Uterus (tissue), 2 donors: ENCODE measurements at regions not wholly inside any gene's neighbourhood (a gene's known extent, or its start where the extent isn't known, plus 50 kb on each side); places are given as distances from the start of the nearest gene placed in this dataset.

ENCODE experiments used
- POLR2A ChIP-seq, 2 donors: fragments of 450-650 bp; IDR thresholded peaks; one replicate each; pipeline ENCODE4 v1.6.1; 2016; ENCODE audit warnings: antibody characterized with exemption in 2 of 2, mild to moderate bottlenecking in 1 of 2, moderate library complexity in 1 of 2
- TF ChIP-seq, protein P1 (sequence below), 4 experiments: fragments of 200-600 bp in 2 of 4; fragments of 450-650 bp in 2 of 4; sonication (generic) in 2 of 4; IDR thresholded peaks; one replicate each; pipeline ENCODE4 v1.5.1; 2016 to 2019; ENCODE audit warnings: antibody characterized with exemption in 4 of 4, mild to moderate bottlenecking in 2 of 4, moderate library complexity in 1 of 4

DNA sequence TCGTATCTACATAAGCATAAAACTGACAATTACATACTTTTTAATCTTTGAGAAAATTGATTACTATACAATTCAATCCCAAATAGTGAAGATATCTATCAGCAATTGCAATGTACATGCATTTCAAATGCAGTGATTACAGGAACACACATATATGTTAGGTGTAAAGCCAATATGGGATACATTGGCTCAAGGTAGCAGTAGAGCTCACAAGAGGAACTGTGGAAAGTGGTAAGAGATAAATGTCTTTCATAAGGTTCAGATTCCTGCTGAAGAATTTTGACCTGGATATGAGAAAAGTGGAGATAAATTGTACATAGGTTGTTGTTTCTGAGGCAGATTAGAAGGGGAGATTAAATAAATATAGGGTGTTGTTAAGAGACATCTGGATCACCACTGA is 1280.5 kb downstream of the OTOL1 start:
- TF ChIP-seq, protein P1, sequence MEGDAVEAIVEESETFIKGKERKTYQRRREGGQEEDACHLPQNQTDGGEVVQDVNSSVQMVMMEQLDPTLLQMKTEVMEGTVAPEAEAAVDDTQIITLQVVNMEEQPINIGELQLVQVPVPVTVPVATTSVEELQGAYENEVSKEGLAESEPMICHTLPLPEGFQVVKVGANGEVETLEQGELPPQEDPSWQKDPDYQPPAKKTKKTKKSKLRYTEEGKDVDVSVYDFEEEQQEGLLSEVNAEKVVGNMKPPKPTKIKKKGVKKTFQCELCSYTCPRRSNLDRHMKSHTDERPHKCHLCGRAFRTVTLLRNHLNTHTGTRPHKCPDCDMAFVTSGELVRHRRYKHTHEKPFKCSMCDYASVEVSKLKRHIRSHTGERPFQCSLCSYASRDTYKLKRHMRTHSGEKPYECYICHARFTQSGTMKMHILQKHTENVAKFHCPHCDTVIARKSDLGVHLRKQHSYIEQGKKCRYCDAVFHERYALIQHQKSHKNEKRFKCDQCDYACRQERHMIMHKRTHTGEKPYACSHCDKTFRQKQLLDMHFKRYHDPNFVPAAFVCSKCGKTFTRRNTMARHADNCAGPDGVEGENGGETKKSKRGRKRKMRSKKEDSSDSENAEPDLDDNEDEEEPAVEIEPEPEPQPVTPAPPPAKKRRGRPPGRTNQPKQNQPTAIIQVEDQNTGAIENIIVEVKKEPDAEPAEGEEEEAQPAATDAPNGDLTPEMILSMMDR (IDR thresholded peaks at IDR 0.05) = no peak
- no peak for TF ChIP-seq POLR2A (IDR thresholded peaks at IDR 0.05)
